Thoracic aorta (tissue), 2 donors: ENCODE measurements at regions not wholly inside any gene's neighbourhood (a gene's known extent, or its start where the extent isn't known, plus 50 kb on each side); places are given as distances from the start of the nearest gene placed in this dataset.

Source experiments
- ATAC-seq: fragments of 150-250 bp; one replicate; pipeline ENCODE4 v1.8.0; 2017; ENCODE audit warnings: low read depth; ENCODE audit not compliant: insufficient number of reproducible peaks, low FRiP score
- DNase-seq: peaks from one replicate; pipeline ENCODE4 v3.0.0-alpha.2; 2020; ENCODE audit warnings: low spot score
- H3K27ac ChIP-seq, 2 donors: fragments of 200-600 bp; sonication (generic); 1 replicate in 1 of 2; 2 replicates in 1 of 2; pipeline ENCODE4 v1.5.1; 2016; ENCODE audit warnings: mild to moderate bottlenecking in 2 of 2, moderate library complexity in 2 of 2
- H3K27me3 ChIP-seq: fragments of 200-600 bp; sonication (generic); replicated peaks from 2 replicates; pipeline ENCODE4 v1.6.0; 2016; ENCODE audit warnings: mild to moderate bottlenecking; ENCODE audit not compliant: insufficient read depth
- H3K36me3 ChIP-seq: fragments of 200-600 bp; sonication (generic); one replicate; pipeline ENCODE4 v1.5.1; 2016
- H3K4me1 ChIP-seq, 2 donors: fragments of 200-600 bp; sonication (generic); 1 replicate in 1 of 2; 2 replicates in 1 of 2; pipeline versions ENCODE4 v1.5.1 to v1.6.0; 2016; ENCODE audit warnings: low read depth in 2 of 2, mild to moderate bottlenecking in 1 of 2; ENCODE audit not compliant: control insufficient read depth in 1 of 2
- H3K4me3 ChIP-seq: fragments of 200-600 bp; sonication (generic); 2 replicates; pipeline ENCODE4 v1.5.1; 2016; ENCODE audit warnings: mild to moderate bottlenecking
- H3K9me3 ChIP-seq: fragments of 200-600 bp; sonication (generic); 2 replicates; pipeline ENCODE4 v1.5.1; 2016
- TF ChIP-seq, protein P1 (sequence below): fragments of 200-600 bp; sonication (generic); IDR thresholded peaks from one replicate; pipeline ENCODE4 v1.5.1; 2019; ENCODE audit warnings: antibody characterized with exemption

DNA sequence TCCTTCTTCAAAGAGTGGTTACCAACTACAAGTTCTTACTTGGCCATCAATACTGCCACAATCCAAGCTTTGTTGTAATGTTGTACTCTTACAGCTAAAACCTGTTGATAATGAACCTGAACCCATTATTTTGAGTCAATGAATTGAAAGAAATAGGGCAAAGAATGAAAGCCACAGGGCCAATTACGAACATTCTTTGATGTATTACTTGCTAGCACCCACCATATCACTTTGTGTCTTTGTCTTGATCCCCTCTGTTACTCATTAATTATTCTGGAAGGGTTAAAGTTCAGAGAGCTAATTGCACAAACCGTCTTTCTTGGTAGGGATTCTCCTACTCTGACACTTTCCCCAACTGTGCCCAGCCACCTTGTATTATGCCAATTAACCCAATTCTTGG lies 53.2 kb upstream of the TFEC start:
- DNase-seq: no peak
- TF ChIP-seq, protein P1, sequence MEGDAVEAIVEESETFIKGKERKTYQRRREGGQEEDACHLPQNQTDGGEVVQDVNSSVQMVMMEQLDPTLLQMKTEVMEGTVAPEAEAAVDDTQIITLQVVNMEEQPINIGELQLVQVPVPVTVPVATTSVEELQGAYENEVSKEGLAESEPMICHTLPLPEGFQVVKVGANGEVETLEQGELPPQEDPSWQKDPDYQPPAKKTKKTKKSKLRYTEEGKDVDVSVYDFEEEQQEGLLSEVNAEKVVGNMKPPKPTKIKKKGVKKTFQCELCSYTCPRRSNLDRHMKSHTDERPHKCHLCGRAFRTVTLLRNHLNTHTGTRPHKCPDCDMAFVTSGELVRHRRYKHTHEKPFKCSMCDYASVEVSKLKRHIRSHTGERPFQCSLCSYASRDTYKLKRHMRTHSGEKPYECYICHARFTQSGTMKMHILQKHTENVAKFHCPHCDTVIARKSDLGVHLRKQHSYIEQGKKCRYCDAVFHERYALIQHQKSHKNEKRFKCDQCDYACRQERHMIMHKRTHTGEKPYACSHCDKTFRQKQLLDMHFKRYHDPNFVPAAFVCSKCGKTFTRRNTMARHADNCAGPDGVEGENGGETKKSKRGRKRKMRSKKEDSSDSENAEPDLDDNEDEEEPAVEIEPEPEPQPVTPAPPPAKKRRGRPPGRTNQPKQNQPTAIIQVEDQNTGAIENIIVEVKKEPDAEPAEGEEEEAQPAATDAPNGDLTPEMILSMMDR: no peak
- ATAC-seq: no peak
- Histone ChIP-seq H3K36me3 (no peaks in the 10 kb centered on the region), H3K4me3 (no peak overlapping the region), H3K27me3 (no peaks in the 10 kb centered on the region), H3K4me1 (no peaks in the 10 kb centered on the region), H3K27ac (no peak overlapping the region), H3K9me3 (no peaks in the 10 kb centered on the region)

DNA sequence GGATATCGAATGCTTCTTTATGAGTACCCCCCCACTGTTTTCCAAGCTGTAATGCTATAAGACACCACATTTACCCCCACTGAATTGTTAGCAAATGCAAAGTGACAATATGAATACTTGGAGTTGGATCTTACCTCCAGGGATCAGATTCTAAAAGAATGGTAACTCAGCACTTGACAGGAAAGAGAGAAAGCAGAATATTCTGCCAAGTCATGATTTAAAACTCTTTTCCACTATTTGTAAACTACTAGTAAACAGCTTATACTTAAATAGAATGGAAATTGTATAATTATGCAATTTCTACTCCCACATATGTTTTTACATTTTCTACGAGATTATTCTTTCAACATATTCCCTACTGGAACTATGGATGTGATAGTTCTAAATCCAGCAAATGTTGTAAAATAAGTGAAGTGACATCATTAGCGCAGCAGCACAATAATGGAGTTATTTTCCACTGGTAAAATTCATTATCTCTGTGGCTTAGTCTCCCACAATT lies 56.0 kb upstream of the TFEC start:
- DNase-seq: no peak
- Histone ChIP-seq H3K9me3 (no peaks in the 10 kb centered on the region), H3K27ac (no peak overlapping the region), H3K36me3 (no peaks in the 10 kb centered on the region), H3K4me3 (no peak overlapping the region), H3K4me1 (no peaks in the 10 kb centered on the region), H3K27me3 (no peaks in the 10 kb centered on the region)
- TF ChIP-seq, protein P1: no peak
- no peak for ATAC-seq

DNA sequence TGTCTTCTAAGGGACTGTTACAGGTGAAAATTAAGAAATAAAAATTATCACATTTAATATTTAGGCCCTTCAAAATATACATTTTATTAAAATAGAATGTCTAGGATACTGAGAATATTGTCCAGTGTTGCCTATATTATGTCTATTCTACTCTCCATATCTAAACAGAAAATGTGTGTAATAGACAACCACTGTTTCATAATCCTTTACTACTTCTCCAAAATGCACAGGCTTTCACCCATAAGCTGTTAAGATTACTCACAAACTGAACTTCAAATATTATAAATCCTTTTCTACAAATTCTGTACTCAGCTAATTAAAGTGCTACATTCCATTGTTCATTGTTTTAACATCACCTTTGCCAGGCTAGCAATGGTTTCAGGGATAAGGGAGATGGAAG lies 56.7 kb upstream of the TFEC start:
- TF ChIP-seq, protein P1: no peak
- no peak for ATAC-seq

DNA sequence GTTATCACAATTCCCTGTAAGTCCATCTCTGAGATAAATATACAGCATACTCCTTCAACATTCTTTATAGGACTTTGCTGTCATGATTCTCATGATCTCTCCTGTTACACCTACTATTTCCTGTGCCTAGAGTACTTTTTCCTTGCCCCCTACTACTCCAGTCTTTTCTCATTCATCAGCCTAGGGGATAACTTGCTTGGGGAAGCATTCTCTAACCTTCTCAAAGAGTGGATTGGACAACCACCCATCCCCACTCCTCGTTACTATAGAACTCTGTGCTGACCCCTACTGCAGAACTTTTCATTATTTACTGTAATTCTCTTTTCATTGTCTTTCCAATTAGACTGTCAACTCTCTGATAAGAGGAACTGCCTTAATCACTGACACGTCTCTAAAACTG lies 57.4 kb upstream of the TFEC start:
- ATAC-seq (no peak), DNase-seq (no peak)
- H3K9me3 ChIP-seq: no peaks in the 10 kb centered on the region
- no peaks in the 10 kb centered on the region for H3K4me1 ChIP-seq
- TF ChIP-seq, protein P1: no peak
- no peaks in the 10 kb centered on the region for H3K27me3 ChIP-seq
- no peak overlapping the region for H3K4me3 ChIP-seq
- no peak overlapping the region for H3K27ac ChIP-seq
- H3K36me3 ChIP-seq: no peaks in the 10 kb centered on the region

More for the DNA sequence above, 56.7 kb upstream of the TFEC start:
- H3K27ac ChIP-seq: no peak overlapping the region
- H3K4me1 ChIP-seq: no peaks in the 10 kb centered on the region
- H3K4me3 ChIP-seq: no peak overlapping the region
- H3K9me3 ChIP-seq: no peaks in the 10 kb centered on the region
- H3K27me3 ChIP-seq: no peaks in the 10 kb centered on the region
- DNase-seq: no peak
- no peaks in the 10 kb centered on the region for H3K36me3 ChIP-seq

DNA sequence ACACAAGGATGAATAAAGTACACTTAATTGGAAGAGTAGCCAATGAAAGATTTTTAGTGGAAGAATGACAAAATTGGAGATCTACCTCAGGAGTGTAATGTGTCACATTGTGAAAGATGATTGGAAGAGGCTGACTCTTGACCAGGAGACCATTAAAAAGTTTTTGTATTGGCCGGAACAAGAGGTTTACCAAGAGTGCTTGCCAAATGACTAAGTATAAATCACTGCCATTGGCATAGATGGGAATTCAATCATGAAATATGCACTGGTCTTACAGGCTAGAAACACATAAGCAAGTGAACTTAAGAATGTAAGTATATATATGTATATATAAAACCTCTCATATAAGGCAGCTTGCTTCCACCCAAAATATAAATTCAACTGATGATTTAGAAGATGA lies 58.7 kb upstream of the TFEC start:
- no peak for ATAC-seq
- DNase-seq: no peak
- no peaks in the 10 kb centered on the region for H3K36me3 ChIP-seq
- H3K9me3 ChIP-seq: no peaks in the 10 kb centered on the region
- no peak overlapping the region for H3K4me3 ChIP-seq
- H3K4me1 ChIP-seq: no peaks in the 10 kb centered on the region
- TF ChIP-seq, protein P1: no peak
- no peaks in the 10 kb centered on the region for H3K27me3 ChIP-seq
- H3K27ac ChIP-seq: no peak overlapping the region
